HG03342 (cell line): ENCODE measurements at regions not wholly inside any gene's neighbourhood (a gene's known extent, or its start where the extent isn't known, plus 50 kb on each side); places are given as distances from the start of the nearest gene placed in this dataset.

Experiments
- ATAC-seq: cut with Tn5 transposase; IDR thresholded peaks from one replicate; pipeline ENCODE4 v1.9.1; 2021; ENCODE audit warnings: mild to moderate bottlenecking, moderate library complexity; ENCODE audit not compliant: unreplicated experiment

DNA sequence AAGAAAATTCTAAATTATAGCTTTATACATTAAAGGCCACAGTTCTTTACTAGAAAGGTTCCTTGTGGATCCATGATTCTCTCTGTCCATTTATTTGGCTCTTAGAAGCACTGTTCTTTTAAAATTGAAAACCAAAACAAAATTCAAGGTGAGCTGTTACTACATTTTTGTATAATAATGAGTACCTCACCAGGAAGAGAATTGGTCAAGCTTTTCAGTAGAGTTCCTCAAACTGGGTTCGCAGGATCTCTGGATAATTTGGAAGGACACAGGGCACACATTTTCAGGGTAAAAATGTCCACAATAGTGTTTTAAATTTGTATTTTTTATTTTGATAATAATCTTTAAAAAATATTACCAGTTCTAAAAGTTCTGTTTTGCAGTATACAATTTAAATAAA is 93.0 kb downstream of the PPP1R3A start:
- no peak for ATAC-seq

DNA sequence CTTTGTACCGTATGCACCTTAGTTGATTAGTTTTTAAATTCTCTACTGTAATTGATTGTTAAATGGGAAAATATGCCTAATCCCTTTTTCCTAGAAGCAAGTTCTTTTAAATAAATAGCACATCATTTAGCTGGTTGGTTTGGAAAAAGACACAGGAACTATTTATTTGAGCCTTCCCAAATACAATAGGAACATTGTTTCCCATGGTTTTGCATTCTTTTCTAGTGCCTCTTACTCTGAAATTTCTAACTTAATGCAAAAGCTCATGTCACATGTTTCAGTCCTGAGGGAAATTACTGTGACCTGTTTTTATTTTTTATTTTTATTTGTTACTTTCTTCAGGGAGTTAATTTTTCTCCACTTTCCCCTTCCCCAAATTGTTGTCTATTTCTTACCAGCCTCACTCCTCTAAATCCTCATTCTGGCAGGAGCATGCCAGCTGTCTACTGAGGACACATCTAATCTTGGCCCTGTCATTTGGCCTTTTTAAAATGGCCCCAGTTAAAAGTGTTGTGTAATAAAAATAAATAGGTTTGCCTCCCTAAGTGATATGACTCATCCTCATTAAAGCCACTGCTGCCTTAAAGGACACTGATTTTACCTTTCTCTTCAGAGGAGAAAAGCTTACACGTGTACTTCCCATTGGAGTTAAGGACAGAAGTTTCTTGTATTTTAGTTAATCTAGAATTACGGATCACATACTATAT is 94.5 kb downstream of the PPP1R3A start:
- no peak for ATAC-seq

DNA sequence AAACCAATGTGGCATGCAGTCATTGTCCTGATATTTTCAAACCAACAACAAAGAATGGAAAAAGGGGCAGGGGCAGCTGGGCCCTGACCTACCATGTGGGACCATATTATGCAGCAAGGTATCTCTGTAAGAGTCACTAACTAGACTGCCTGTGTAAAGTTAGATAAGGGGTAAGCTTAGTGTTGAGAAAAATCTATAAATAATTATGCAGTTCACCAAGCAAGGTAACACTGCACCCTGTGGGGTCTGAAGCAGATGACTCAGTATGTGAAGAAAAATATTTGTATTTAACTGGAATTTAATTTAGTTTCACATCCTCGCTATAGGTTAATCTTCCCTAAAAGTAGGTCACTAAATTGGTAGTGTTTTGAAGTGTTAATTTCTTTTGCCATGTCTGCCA is 99.3 kb downstream of the PPP1R3A start:
- no peak for ATAC-seq

DNA sequence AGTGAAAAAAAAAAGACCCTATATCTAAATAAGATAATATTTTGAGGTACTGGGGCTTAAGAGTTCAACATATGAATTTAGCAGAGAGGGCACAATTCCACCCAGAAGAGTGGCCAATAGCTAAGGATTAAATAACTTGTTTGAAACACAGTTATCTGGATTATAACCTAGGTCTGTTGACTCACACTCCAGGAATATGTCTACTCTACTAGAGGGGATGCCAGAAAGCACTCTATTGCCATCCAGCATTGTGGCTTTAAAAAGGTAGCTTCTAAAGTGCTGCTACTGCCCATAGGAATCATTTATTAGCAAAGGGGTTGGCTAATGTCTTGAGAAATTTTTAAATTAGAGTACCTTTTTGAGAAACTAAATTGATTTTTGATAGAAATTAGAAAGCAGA is 102.2 kb downstream of the PPP1R3A start:
- no peak for ATAC-seq

DNA sequence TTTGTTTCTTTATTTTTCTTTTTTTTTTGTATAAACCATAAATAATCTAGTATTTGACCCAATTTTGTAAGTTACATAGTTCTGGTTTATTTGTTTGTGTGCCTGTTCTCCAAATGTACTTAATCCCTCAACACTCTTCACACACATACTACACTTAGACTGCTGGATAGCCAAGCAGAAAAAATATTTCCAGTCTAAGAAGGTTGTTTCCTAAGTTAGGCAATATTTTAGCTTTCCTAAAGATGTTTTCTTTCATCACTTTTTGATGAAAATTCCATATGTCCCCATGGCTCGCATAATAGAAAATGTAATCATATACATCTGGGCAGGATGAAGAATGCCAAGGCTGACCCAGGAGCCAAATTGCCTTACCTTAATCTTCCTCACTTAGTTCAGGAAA is 105.3 kb downstream of the PPP1R3A start:
- no peak for ATAC-seq

DNA sequence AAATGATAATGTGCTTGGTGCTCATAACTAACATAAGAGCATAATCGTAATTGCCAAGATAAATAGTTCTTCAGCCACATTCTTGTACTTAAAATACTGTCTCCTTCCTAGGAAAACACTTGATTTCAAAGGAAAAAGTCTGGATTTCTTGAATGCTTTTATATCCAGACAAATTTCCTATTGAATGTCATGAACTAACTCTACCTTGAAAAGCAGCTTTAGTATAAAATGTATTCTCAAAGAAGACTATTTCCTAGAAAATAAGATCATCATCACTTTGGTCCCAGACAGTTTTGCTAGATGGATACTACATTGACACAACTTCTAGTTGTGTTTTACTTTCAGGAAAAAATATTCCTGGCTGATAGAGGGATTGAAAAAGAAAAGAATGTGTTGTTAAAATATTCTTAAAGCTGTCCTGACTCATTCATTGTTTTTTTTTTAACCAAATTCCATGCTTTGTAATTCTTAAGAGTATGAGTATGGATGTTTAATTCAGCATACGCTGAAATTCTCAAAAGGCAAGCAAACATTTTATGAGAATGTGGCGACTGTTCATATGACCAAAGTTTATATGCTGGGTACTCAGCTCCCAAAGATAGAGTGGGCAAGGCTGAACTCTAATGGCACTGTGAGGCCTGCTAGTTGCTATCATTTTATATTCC is 106.1 kb downstream of the PPP1R3A start:
- no peak for ATAC-seq

DNA sequence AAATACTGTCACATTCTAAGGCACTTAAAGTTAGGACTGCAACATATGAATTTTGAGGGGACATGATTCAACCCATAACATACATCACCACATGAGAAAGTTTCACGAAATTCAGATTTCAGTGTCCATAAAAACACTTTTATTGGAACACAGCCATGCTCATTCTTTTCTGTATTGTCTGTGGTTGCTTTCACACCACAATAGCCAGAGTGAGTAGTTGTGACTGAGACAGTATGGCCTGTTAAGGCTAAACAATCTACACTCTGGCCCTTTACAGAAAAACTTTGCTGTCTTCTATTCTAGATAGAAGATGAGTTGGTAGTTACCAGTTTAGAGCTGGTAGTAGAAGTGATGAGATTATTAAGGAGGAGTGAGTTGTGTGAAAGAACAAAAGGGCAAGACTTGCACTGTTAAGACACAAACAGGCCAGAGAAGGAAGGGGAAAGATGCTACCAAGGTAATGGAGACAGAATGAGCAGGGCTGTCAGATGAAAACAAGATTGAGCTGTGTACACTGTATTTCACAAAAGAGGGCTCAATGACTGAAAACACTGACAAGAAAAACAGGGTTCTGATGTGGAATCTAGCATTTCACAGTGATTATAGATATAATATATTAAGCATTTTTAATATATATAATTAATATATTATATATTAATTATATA is 108.6 kb downstream of the PPP1R3A start:
- ATAC-seq, result no peak

DNA sequence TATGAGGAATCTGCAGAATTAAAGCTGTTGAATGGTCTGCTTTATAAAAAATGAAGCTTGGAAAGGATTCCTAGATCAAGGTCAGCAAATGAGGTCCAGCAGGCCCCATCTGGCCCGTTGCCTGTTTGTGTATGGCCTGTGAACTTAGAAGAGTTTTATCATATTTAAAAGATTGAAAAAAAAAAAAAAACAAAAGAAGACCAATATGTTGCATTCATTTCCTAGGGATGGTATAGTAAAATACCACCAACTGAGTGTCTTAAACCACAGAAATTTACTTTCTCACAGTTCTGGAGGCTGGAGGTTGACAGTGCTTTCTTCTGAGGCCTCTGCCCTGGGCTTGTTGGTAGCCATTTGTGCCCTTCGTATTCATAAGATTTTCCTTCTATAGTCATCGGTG is 109.2 kb downstream of the PPP1R3A start:
- no peak for ATAC-seq

DNA sequence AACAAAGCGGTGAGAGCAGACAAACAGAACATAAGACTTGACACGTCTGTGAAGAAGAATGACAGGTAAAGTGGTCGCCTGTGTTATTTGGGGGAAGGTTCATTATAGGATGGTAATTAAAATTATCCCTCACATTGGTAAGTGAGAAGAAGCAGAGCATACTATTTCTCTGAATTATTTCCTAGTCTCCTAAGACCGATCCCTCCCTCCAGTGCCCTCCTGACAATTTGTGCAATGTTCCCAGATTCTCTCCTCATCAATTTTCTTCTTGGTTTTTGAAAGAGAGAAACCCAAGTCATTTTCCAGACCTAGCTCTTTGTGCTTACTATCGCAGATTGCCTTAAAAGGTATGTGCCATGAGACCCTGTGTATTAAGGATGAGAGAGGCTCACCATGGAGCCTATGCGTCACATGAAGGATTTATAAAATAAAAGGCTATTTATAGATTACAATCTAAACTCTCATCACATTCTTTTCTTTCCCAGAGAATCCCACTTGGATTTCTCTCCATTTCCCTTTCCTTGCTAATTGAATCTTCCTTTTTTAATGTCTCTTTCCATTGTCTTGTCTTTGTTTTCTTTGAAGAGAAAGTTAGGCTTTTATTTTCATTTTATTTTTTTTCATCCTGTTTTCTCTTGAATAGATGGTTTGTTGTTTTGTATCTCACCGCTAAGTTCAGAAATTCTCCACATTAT is 112.0 kb downstream of the PPP1R3A start:
- ATAC-seq, result no peak

DNA sequence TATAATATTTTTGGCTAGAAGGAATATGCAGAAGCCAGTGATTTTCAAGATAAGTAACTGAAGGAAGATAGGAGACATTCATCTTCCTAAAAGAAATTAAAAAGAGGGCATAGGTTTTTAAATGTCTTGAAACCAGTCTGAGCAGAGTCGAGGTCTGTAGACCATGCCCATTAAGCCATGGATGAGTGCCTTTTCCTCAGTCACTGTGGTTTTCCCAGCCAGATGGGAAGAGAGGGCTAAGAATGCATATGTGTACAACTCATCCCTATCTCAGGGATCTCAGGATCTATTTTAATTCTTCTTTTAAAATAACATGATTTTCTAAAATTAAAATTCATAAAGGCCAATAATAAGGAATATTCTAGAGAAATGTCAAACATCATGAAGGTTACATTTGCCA is 112.8 kb downstream of the PPP1R3A start:
- no peak for ATAC-seq

DNA sequence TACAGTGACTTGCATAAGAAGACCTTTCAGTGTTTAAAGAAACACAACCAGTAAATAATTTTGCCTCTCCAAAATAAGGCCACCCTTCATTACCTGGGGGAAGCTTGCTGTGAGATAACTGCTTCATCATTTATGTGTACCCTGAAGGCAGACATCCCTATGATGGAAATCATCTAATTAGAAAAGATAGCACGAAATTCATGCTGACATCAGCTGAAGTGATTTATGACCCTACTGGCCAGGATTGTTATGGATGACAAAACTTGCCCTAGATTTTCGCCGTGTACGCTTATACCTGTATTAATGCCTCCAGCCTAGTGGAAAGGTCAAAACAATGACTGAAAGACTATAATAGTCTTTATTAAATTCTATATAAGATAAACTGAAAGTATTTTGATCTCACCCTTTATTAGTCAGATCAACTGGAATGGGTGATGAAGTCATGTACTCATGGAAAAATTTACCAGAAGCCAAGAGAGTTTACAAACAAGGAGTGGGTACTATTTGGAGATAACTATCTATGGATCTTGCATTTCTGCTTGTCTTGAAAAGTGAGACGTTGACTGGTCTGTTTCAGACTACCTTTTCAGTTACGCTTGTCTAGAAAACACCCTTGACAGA is 114.2 kb downstream of the PPP1R3A start:
- ATAC-seq, result no peak

DNA sequence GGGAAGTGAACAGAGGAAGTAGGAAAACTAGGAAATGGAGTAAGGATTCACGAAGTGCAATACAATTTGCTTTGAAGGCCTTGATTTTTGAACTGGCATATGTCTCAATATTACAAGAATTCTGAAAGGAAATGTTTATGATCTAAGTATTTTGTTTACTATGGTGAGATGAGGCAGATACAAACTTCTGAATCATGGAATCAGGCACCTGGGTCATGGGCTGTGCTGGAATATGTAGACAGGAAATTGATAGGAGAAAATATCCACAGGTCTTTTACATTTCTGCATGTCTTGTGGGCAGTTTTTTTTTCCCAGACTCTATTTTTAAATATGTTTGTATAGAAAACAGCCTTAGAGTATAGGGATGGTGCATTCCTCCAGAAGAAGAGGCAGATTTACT is 117.1 kb downstream of the PPP1R3A start:
- ATAC-seq, result no peak

DNA sequence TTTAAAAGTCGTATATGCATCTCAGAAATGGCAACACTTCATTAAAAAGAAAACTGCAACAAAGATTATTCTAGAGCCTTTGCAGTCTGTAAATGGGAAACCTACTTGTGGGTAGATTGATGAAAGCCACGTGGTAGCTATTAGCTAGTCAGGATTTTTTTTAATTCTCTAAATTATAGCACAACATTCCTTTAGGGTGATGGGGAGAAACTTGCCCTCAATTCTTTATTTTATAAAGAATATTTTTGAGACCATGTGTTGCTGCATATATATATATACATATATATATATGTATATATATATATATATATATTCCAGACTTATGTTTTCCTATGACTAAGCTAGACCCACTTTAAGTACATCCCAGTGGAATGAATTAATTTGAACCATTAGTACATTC is 118.0 kb downstream of the PPP1R3A start:
- ATAC-seq, result no peak

DNA sequence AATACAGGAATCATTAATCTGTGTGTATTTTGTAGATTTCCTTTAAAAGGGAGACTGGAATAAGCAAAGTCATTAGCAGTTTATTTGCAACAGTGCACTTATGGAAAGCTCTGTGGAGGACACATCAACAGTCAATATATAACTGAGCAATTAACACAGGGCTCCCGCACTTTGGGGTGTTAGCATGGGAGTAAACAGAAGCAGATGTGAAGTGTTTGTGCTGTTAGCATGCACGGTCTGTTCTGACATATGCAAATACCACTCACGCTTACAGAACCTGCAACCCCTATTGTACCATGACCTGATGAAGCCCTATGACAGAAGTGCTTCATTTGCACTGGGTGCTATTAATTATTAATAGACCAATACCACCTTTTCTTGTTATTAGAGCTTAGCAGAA is 118.9 kb downstream of the PPP1R3A start:
- peak; percentile 99 for ATAC-seq

DNA sequence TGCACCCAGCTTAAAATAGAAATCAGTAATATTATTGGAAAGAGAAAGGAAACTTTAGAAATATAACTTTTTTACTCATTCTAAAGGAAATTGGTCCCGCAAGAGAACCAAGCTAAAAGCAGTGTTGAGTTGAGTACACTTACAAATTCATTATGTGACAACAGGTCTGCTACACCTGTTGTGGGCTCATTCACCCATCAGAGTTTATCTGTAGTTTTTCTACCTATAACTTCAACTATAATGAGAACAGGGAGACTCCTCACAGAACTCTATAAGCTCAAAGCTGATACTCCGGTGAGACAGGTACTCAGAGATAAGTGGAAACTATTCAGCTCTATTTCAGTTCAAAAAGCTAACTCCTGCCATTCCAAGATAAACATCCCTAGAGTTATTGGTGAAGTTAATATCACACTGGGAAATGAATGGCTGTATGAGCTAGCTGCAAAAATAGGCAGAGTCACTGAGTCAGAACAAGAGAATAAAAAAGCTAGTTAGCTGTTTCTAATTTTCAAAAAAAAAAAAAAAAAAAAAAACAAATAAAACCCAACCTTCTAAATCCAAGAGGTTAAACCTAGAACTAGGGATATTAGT is 121.3 kb downstream of the PPP1R3A start:
- ATAC-seq, result no peak

DNA sequence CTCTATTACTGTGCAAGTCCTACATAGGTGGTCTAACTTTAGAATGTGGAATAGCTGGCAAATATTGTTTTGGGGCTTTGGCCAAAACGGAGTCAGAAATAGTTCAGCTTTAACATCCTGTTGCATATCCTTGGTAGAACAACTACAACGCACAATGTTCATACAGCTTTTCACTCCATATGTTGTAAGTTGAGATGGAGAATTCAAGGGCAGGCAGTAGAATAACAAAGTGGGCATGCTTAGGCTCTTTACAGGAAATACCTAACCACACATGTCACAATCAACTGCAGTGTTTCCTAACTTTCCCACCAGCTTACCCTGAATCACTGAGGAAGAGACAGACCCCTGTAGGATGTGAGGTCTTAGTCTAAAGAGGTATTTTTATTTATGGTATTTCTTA is 122.3 kb downstream of the PPP1R3A start:
- ATAC-seq, result no peak

DNA sequence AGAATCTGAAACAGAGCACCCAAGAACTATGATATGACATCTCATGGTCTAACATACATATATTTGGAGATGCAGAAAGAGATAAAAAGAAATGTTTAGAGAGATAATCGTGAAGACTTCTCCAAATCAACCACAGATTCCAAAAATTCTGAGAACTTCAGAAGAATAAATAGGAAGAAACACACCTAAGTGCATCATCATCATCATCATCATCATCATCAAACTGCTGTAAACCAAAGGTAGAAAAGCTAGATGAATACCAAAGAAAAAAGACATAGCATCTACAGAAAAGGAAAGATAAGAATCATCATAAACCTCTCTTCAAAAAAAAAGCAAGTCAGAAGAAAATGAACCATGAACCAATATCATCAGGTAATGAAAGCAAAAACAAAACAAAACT is 124.2 kb downstream of the PPP1R3A start:
- ATAC-seq, result no peak

DNA sequence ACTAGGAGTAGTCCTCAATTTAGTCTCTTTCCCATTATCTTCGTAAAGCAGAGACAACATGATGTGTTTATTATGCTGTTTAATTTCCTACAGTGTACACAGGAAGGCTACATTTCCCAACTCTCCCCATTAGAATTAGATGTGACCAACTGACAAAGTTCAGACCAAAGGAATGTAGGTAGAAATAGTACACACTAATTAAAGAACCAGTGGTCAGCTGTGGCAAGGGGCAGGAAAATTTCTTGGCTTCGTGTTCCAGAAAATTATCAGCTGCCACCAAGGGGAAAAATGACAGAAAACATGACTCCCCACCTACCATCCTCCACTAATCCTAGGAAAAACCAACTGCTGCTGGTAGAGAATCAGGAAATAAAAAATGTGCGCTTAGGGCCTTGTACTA is 125.6 kb downstream of the PPP1R3A start:
- ATAC-seq, result no peak

DNA sequence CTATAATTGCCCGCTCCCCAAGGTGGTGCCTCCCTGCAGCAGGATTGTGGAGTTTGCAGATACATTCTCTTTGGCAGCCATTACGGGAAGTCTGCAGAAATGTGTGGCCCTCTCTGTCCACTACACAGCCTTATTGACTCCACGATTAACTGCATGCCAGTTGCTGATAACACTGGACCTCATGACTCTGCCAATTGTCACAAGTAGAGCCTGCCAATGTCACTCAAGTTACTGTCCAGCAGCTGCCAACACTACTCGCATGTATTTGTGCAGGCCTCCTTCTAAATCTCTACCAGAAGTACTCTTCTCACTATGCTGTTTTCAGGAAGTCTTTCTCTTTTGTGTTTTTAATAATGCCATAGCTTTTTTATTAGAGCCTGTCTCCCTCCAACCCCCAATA is 128.8 kb downstream of the PPP1R3A start:
- ATAC-seq, result no peak

DNA sequence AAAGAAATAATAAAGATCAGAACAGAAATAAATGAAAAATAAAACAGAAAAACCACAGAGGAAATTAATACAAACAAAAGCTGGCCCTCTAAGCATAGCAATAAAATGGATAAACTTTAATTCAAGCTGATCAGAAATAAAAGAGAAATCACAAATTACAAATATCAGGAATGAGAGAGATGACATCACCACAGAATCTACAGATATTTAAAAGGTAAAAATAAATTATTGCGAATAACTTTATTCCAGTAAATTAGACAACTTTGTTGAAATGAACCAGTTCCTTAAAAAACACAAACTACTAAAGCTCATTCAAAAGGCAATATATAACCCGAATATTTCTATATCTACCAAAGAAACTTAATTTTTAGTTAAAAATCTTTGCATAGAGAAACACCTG is 131.7 kb downstream of the PPP1R3A start:
- ATAC-seq, result no peak

DNA sequence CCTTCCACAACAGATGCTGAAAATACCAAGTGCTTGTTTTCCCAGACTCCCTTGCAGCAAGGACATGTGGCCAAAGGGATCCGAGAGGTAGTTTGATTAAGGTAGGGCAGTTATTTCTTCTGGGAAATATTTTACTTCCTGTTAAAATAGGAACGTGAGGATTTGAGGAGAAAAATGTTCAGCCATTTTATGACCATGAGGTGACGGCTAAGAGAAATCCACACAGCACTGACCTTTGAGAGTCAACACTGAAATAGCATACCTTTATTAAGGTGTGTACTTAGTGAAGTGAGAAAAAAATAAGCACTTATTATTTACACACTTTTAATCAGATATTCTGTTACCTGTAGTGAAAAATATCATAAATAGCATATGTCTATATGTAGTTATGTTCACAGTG is 133.9 kb downstream of the PPP1R3A start:
- ATAC-seq, result no peak
